Right renal pelvis (tissue), 4 donors: ENCODE measurements at regions not wholly inside any gene's neighbourhood (a gene's known extent, or its start where the extent isn't known, plus 50 kb on each side); places are given as distances from the start of the nearest gene placed in this dataset.

Source experiments
- DNase-seq, 4 donors: peaks; one replicate each; pipeline ENCODE4 v3.0.0-alpha.2; 2013; ENCODE audit warnings: low read depth in 4 of 4, low spot score in 3 of 4, missing footprints in 1 of 4

DNA sequence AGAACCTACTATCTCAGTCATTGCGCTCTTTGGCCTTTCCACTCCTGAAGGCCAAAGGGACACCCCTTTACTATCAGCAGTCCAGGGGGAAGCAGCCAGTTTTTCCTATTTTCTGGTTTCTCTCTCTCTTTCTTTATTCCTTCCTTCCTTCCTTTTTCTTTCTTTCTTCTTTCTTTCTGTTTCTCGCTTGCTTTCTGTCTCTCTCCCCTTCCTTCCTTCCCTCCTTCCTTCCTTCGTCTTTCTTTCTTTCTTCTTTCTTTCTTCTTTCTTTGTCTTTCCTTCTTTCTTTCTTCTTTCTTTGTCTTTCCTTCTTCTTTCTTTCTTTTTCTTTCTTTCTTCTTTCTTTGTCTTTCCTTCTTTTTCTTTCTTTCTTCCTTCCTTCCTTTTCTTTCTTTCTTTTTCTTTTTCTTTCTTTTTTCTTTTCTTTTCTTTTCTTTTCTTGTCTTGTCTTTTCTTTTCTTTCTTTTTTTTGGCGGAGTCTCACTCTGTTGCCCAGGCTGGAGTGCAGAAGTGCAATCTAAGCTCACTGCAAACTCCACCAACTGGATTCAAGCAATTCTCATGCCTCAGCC, 64.9 kb upstream of the OTX2 start:
- DNase-seq: no peak

DNA sequence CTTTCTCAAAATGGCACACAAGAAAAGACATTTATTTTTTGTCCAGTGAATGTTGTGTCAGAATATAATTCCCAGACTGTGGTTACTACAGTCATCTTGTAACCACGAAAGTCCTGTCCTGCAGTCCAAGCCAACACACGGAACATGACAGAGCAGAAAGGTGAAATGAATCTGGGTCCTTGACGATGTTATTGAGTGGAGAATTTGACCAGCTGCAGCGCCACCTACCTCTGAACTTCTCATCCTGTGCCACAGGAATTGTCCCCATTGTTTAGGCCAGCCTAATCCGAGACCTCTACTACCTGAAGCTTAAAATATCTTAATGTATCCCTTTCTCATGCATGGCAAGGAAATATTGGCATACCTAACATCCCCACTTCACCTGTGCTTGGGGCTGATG, 64.1 kb upstream of the OTX2 start:
- DNase-seq: no peak

DNA sequence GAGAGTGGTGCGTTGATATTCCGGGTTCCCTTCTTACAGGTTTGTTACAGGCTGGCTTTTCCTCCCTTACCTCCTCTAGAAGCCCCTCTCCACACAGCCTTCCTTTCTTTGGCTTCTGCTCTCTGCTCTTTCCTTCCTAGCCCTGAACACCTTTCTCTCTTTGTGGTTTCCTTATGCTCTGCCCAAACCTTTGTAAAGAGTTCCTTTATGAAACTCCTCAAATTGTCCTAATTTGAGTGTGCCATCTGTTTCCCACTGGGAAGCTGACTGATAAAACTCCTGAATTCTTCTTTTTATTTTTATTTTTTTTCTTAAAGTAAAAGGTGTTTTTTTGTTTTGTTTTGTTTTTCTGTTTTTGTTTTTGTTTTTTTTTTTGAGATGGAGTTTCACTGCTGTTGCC, 60.1 kb upstream of the OTX2 start:
- DNase-seq: no peak

DNA sequence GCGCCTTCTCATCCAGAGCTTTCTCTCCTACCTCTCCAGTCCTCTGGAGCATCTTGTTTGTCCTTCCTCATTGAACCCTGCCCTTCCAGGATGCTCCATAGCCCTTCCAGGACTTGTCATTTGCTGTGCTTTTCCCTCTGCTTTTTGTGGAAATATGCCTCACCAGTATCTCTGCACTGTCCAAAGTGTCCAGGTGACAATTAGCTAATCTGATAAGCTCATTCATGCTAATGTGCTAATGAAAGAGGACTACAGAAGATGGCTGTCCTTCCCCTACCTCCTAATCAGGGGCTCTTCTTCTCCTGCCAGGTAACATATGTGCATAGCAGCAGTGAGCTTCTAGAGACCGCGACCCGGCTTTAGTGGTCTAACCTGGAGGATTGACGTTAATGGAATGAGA, 58.4 kb upstream of the OTX2 start:
- DNase-seq: no peak

DNA sequence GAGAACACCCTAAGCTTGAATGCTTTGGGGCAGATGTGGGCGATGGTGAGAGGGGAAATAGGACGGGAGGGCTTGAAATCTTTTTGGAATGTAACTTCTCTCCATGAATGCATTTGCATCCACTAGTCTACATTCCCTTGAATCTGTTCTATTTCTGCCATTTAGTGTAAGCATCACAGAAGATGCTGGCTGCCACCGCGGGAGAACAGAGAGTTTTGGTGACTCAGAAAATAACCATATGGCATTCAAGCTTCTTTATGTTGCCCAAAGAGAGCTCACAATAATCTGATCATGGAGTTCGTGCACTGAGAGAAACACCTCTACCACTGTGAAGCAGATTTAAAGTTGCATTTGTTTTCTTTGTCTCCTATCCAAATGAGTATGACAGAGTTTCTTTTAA, 52.6 kb upstream of the OTX2 start:
- DNase-seq: no peak

DNA sequence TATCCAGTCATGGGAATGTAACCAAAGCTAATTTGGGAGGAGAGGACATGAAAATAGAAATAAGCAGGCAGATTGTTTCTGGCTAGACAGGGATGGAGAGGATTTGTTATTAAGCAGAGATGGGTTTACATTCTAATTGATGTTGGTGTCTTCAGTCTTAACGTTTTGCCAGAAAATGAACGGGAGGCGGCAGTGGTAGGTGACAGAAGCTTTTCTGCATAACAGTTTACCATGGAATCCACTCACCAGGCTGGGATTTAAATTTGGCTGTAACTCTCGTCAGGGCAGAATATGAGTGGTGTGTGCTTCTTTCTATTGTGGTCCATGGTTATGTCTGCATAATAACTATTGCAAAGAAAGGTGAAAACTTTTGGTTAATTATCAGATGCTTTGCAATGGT, 50.2 kb upstream of the OTX2 start:
- no peak for DNase-seq
